NCI-H510A (cell line): ENCODE measurements at regions not wholly inside any gene's neighbourhood (a gene's known extent, or its start where the extent isn't known, plus 50 kb on each side); places are given as distances from the start of the nearest gene placed in this dataset.
"Not testable (repeated sequence)": the region's sequence is repeated elsewhere in the genome, so short reads cannot be mapped to it uniquely, and the experiment has no call there.

ENCODE experiments used
- DNase-seq: peaks from one replicate; lab custom pipeline; 2025; lab: John Stamatoyannopoulos, UW

- no peak for DNase-seq
Measured at GRCh38 chrX:65610481-65610880, 57.0 kb upstream of the MSN start.

GRCh38 chrX:65610040-65610439, 57.4 kb upstream of the MSN start:
- no peak for DNase-seq

GRCh38 chrX:65609237-65609636, 58.2 kb upstream of the MSN start:
- no peak for DNase-seq

GRCh38 chrX:65608026-65608425, 59.4 kb upstream of the MSN start:
- DNase-seq: no peak

- DNase-seq: no peak
Measured at GRCh38 chrX:65607070-65607742, 60.2 kb upstream of the MSN start.

GRCh38 chrX:65602221-65602560, 65.3 kb upstream of the MSN start:
- no peak for DNase-seq

- DNase-seq: peak; percentile 59
Measured at GRCh38 chrX:65601530-65602220, 65.8 kb upstream of the MSN start.

- DNase-seq: no peak
Measured at GRCh38 chrX:65601126-65601525, 66.3 kb upstream of the MSN start.

- DNase-seq: no peak
Measured at GRCh38 chrX:65600106-65600505, 65.5 kb upstream of the LAS1L start.

- DNase-seq: no peak
Measured at GRCh38 chrX:65598559-65599147, 64.1 kb upstream of the LAS1L start.

- DNase-seq: no peak
Measured at GRCh38 chrX:65596270-65597034, 61.9 kb upstream of the LAS1L start.

- DNase-seq: peak; percentile 19
Measured at GRCh38 chrX:65595460-65595876, 60.9 kb upstream of the LAS1L start.

- DNase-seq: no peak
Measured at GRCh38 chrX:65591206-65591605, 56.6 kb upstream of the LAS1L start.

- no peak for DNase-seq
Measured at GRCh38 chrX:65589304-65589703, 54.7 kb upstream of the LAS1L start.

GRCh38 chrX:65588795-65589194, 54.2 kb upstream of the LAS1L start:
- DNase-seq: no peak

GRCh38 chrX:65587616-65588526, 53.3 kb upstream of the LAS1L start:
- DNase-seq: no peak

GRCh38 chrX:65586491-65586890, 51.9 kb upstream of the LAS1L start:
- no peak for DNase-seq

GRCh38 chrX:65585226-65585625, 50.6 kb upstream of the LAS1L start:
- not testable (repeated sequence) for DNase-seq
